ENCODE measurements at regions not wholly inside any gene's neighbourhood (a gene's known extent, or its start where the extent isn't known, plus 50 kb on each side); places are given as distances from the start of the nearest gene placed in this dataset.

DNA sequence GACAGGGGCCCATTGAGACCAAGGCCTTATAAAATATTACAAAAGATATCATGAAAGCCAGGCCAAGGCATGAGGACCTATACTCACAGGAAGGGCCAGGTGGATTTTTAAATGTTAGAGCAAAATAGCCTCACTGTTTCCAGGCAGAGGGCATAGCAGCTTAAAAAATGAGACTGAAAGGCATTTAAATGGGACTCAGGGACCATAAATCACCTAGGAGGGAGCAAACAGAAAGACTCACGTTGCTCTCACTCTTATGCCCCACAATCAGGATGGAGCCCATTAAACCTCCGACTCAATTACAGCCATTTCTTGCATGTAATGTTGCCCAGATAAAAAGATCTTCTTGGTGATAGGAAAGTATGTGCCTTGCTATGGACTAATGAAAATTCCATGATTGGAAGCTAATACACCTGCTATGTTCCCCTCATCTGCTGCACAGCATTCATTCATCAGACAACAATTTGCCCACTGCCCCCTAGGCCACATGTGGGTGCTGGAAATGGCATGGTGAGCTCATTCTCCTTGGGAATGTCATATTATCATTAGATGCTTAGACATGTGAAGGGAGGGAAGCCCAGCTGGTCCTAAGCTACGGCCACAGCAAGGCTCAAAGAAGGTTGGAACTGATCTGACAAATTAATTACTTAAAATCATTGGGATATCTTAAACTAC, 128.6 kb upstream of the GRIA1 start:
- no peak for TF ChIP-seq RAD21 (IDR thresholded peaks at IDR 0.05; ENCODE audit: low read depth)

DNA sequence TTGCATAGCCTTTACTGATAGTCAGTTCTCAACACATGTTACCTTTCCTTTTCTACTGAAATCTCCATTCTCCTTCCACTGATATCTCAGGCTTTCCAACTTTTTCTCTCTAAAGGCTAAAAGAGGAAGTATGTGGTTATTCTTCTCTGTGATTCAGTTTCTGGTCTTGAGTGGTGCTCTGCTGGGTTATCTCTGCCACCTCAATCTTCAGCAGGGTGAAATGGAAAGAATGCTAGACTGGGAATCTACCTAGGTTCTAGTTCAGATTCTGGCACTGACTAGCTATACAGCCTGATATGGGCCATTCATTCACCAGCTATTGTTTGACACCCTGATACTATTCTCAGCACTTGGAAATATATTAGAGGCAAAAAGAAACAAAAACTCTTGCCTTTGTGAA, 124.9 kb upstream of the GRIA1 start:
- TF ChIP-seq EGR1 (IDR thresholded peaks at IDR 0.05) (no peak), CREB1 (IDR thresholded peaks at IDR 0.05; ENCODE audit: low read depth) (no peak), RAD21 (IDR thresholded peaks at IDR 0.05; ENCODE audit: low read depth) (no peak), EP300 (IDR thresholded peaks at IDR 0.05; ENCODE audit: borderline replicate concordance) (no peak), YY1 (IDR thresholded peaks at IDR 0.05; ENCODE audit: low read depth) (no peak), FOXM1 (IDR thresholded peaks at IDR 0.05; ENCODE audit: borderline replicate concordance, low read depth) (no peak), NFIC (IDR thresholded peaks at IDR 0.05) (no peak), TAF1 (IDR thresholded peaks at IDR 0.05; ENCODE audit: low read depth) (no peak), ZBTB7A (IDR thresholded peaks at IDR 0.05; ENCODE audit: low read depth) (no peak), CEBPB (IDR thresholded peaks at IDR 0.05) (no peak), TCF12 (IDR thresholded peaks at IDR 0.05; ENCODE audit: low read depth) (no peak), TEAD4 (IDR thresholded peaks at IDR 0.05) (no peak)
- TF ChIP-seq, protein P1, sequence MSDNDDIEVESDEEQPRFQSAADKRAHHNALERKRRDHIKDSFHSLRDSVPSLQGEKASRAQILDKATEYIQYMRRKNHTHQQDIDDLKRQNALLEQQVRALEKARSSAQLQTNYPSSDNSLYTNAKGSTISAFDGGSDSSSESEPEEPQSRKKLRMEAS (IDR thresholded peaks at IDR 0.05), result no peak
- TF ChIP-seq, protein P2, sequence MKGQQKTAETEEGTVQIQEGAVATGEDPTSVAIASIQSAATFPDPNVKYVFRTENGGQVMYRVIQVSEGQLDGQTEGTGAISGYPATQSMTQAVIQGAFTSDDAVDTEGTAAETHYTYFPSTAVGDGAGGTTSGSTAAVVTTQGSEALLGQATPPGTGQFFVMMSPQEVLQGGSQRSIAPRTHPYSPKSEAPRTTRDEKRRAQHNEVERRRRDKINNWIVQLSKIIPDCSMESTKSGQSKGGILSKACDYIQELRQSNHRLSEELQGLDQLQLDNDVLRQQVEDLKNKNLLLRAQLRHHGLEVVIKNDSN (IDR thresholded peaks at IDR 0.05), result no peak
- TF ChIP-seq, protein P3, sequence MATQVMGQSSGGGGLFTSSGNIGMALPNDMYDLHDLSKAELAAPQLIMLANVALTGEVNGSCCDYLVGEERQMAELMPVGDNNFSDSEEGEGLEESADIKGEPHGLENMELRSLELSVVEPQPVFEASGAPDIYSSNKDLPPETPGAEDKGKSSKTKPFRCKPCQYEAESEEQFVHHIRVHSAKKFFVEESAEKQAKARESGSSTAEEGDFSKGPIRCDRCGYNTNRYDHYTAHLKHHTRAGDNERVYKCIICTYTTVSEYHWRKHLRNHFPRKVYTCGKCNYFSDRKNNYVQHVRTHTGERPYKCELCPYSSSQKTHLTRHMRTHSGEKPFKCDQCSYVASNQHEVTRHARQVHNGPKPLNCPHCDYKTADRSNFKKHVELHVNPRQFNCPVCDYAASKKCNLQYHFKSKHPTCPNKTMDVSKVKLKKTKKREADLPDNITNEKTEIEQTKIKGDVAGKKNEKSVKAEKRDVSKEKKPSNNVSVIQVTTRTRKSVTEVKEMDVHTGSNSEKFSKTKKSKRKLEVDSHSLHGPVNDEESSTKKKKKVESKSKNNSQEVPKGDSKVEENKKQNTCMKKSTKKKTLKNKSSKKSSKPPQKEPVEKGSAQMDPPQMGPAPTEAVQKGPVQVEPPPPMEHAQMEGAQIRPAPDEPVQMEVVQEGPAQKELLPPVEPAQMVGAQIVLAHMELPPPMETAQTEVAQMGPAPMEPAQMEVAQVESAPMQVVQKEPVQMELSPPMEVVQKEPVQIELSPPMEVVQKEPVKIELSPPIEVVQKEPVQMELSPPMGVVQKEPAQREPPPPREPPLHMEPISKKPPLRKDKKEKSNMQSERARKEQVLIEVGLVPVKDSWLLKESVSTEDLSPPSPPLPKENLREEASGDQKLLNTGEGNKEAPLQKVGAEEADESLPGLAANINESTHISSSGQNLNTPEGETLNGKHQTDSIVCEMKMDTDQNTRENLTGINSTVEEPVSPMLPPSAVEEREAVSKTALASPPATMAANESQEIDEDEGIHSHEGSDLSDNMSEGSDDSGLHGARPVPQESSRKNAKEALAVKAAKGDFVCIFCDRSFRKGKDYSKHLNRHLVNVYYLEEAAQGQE (IDR thresholded peaks at IDR 0.05; ENCODE audit: low read depth), result no peak

GRCh38 chr5:153367466-153367865, 123.0 kb upstream of the GRIA1 start:
- TF ChIP-seq ZBTB7A (IDR thresholded peaks at IDR 0.05; ENCODE audit: low read depth) (no peak), NFIC (IDR thresholded peaks at IDR 0.05) (no peak), FOXM1 (IDR thresholded peaks at IDR 0.05; ENCODE audit: borderline replicate concordance, low read depth) (no peak), RAD21 (IDR thresholded peaks at IDR 0.05; ENCODE audit: low read depth) (no peak), TAF1 (IDR thresholded peaks at IDR 0.05; ENCODE audit: low read depth) (no peak), EGR1 (IDR thresholded peaks at IDR 0.05) (no peak), CREB1 (IDR thresholded peaks at IDR 0.05; ENCODE audit: low read depth) (no peak), TCF12 (IDR thresholded peaks at IDR 0.05; ENCODE audit: low read depth) (no peak)
- TF ChIP-seq, protein P1 (IDR thresholded peaks at IDR 0.05), result no peak
- TF ChIP-seq, protein P3 (IDR thresholded peaks at IDR 0.05; ENCODE audit: low read depth), result no peak

GRCh38 chr5:153372425-153373129, 117.9 kb upstream of the GRIA1 start:
- TF ChIP-seq TEAD4 (IDR thresholded peaks at IDR 0.05), result no peak
- TF ChIP-seq RAD21 (IDR thresholded peaks at IDR 0.05; ENCODE audit: low read depth), result no peak
- no peak for TF ChIP-seq FOXM1 (IDR thresholded peaks at IDR 0.05; ENCODE audit: borderline replicate concordance, low read depth)
- TF ChIP-seq CEBPB (IDR thresholded peaks at IDR 0.05), result no peak
- TF ChIP-seq, protein P2 (IDR thresholded peaks at IDR 0.05), result no peak
- no peak for TF ChIP-seq TAF1 (IDR thresholded peaks at IDR 0.05; ENCODE audit: low read depth)
- TF ChIP-seq CREB1 (IDR thresholded peaks at IDR 0.05; ENCODE audit: low read depth), result no peak
- TF ChIP-seq TCF12 (IDR thresholded peaks at IDR 0.05; ENCODE audit: low read depth), result no peak
- TF ChIP-seq YY1 (IDR thresholded peaks at IDR 0.05; ENCODE audit: low read depth), result no peak
- no peak for TF ChIP-seq NFIC (IDR thresholded peaks at IDR 0.05)
- TF ChIP-seq EP300 (IDR thresholded peaks at IDR 0.05; ENCODE audit: borderline replicate concordance), result no peak
- TF ChIP-seq, protein P1 (IDR thresholded peaks at IDR 0.05), result no peak
- no peak for TF ChIP-seq EGR1 (IDR thresholded peaks at IDR 0.05)
- TF ChIP-seq ZBTB7A (IDR thresholded peaks at IDR 0.05; ENCODE audit: low read depth), result no peak
- TF ChIP-seq, protein P3 (IDR thresholded peaks at IDR 0.05; ENCODE audit: low read depth), result no peak

Measured in Ishikawa (cell line).